Stomach (tissue), 8 donors: ENCODE measurements at regions not wholly inside any gene's neighbourhood (a gene's known extent, or its start where the extent isn't known, plus 50 kb on each side); places are given as distances from the start of the nearest gene placed in this dataset.

ENCODE experiments used
- DNase-seq, 2 donors: peaks; one replicate each; pipeline versions ENCODE4 v3.0.0 to v3.0.0-alpha.2; 2013 to 2019
- H3K27ac ChIP-seq, 5 donors: fragments of 200-600 bp in 4 of 5; sonication (generic) in 4 of 5; one replicate each; pipeline ENCODE4 v1.5.1; 2013 to 2019; ENCODE audit warnings: mild to moderate bottlenecking in 1 of 5, moderate library complexity in 1 of 5
- H3K27me3 ChIP-seq, 3 donors: fragments of 200-600 bp; sonication (generic); one replicate each; pipeline ENCODE4 v1.5.1; 2017 to 2019; ENCODE audit warnings: mixed run types in 1 of 3
- H3K36me3 ChIP-seq, 4 donors: fragments of 200-600 bp; sonication (generic); 1 replicate in 3 of 4; 2 replicates in 1 of 4; pipeline ENCODE4 v1.5.1; 2016 to 2019
- H3K4me1 ChIP-seq, 4 donors: fragments of 200-600 bp; sonication (generic); one replicate each; pipeline ENCODE4 v1.5.1; 2016 to 2019
- H3K4me3 ChIP-seq, 4 donors: fragments of 200-600 bp; sonication (generic) in 3 of 4; one replicate each; pipeline ENCODE4 v1.5.1; 2016 to 2019; ENCODE audit warnings: mild to moderate bottlenecking in 1 of 4
- H3K9me3 ChIP-seq, 4 donors: fragments of 200-600 bp; sonication (generic); one replicate each; pipeline ENCODE4 v1.5.1; 2016 to 2019
- CTCF ChIP-seq, 7 experiments: fragments of 450-650 bp in 4 of 7; fragments of 200-600 bp in 3 of 7; sonication (generic) in 3 of 7; IDR thresholded peaks; one replicate each; pipeline ENCODE4 v1.5.1; 2016 to 2019; ENCODE audit warnings: antibody characterized with exemption in 7 of 7, control low read depth in 2 of 7, mild to moderate bottlenecking in 1 of 7
- EP300 ChIP-seq: sonication (generic); formaldehyde crosslinking; IDR thresholded peaks from one replicate; pipeline ENCODE4 v1.6.1; 2017; ENCODE audit warnings: antibody characterized with exemption
- POLR2A ChIP-seq, 4 donors: fragments of 450-650 bp; IDR thresholded peaks; one replicate each; pipeline ENCODE4 v1.6.1; 2016; ENCODE audit warnings: antibody characterized with exemption in 4 of 4, control low read depth in 2 of 4, mild to moderate bottlenecking in 1 of 4, moderate library complexity in 1 of 4
- POLR2AphosphoS5 ChIP-seq, 3 donors: sonication (generic); formaldehyde crosslinking; IDR thresholded peaks; one replicate each; pipeline ENCODE4 v1.6.1; 2016; ENCODE audit warnings: antibody characterized with exemption in 3 of 3
- WGBS, 5 donors: extraction: QIAGEN DNeasy Blood & Tissue Kit in 3 of 5; methylation state at CpG; one replicate each; pipeline versions ENCODE4 v1.1.5 to v1.1.7; 2013 to 2018; 5-methylcytosine and 5-hydroxymethylcytosine counted together
- intact Hi-C: fragments of 100-400 bp; cut with DNase I; formaldehyde crosslinking; loops from one replicate; pipeline ENCODE4 v1.15.1; 2023; ENCODE audit warnings: low total_unique reads
- donor health status: healthy with polysubstance abuse.
- donor health status: Bipolar disorder and iron deficiency.
- donor health status: healthy.

GRCh38 chr7:49264530-49264929, 340.2 kb downstream of the CDC14C start:
- DNase-seq: peak in 1 of 2 donors; percentile 4
- H3K4me3 ChIP-seq: no peak overlapping the region
- no peak overlapping the region for H3K27ac ChIP-seq
- H3K4me1 ChIP-seq: no peaks in the 10 kb centered on the region
- WGBS, 5 donors: 50 to 69% (median 63%) methylated on average over 3 of the region's 3 CpGs
- H3K27me3 ChIP-seq: no peaks in the 10 kb centered on the region
- intact Hi-C loops: no loop called here
- H3K9me3 ChIP-seq: no peaks in the 10 kb centered on the region
- no peak for TF ChIP-seq EP300
- no peaks in the 10 kb centered on the region for H3K36me3 ChIP-seq

- Histone ChIP-seq H3K4me1 (no peaks in the 10 kb centered on the region), H3K27me3 (no peaks in the 10 kb centered on the region), H3K27ac (no peak overlapping the region), H3K4me3 (no peak overlapping the region), H3K9me3 (no peaks in the 10 kb centered on the region), H3K36me3 (no peaks in the 10 kb centered on the region)
- DNase-seq: no peak
- TF ChIP-seq POLR2AphosphoS5 (IDR thresholded peaks at IDR 0.05) (no peak), POLR2A (IDR thresholded peaks at IDR 0.05) (no peak), EP300 (no peak), CTCF (IDR thresholded peaks at IDR 0.05) (no peak)
- WGBS, 5 donors: 0 to 82% (median 70%) methylated on average over 1 of the region's 1 CpG
- intact Hi-C loops: no loop called here
Observed at GRCh38 chr7:49273897-49274296, 349.6 kb downstream of the CDC14C start.

GRCh38 chr7:49279891-49280290, 355.5 kb downstream of the CDC14C start:
- Histone ChIP-seq H3K4me1 (no peaks in the 10 kb centered on the region), H3K27ac (no peak overlapping the region), H3K9me3 (no peaks in the 10 kb centered on the region), H3K4me3 (no peak overlapping the region), H3K27me3 (no peaks in the 10 kb centered on the region), H3K36me3 (no peaks in the 10 kb centered on the region)
- 48 to 66% (median 56%) methylated on average over 2 of the region's 2 CpGs for WGBS, 5 donors
- TF ChIP-seq EP300: no peak
- no peak for TF ChIP-seq CTCF (IDR thresholded peaks at IDR 0.05)
- no peak for TF ChIP-seq POLR2AphosphoS5 (IDR thresholded peaks at IDR 0.05)
- TF ChIP-seq POLR2A (IDR thresholded peaks at IDR 0.05): no peak
- peak in 1 of 2 donors; percentile 5 for DNase-seq
- intact Hi-C loops: no loop called here

- Histone ChIP-seq H3K4me1 (no peaks in the 10 kb centered on the region), H3K27ac (no peak overlapping the region), H3K9me3 (peaks cover 0 to 4% (median 0%) of the 10 kb centered on the region in 4 donors), H3K4me3 (no peak overlapping the region), H3K36me3 (no peaks in the 10 kb centered on the region), H3K27me3 (no peaks in the 10 kb centered on the region)
- intact Hi-C loops: no loop called here
- TF ChIP-seq CTCF (IDR thresholded peaks at IDR 0.05): no peak
- TF ChIP-seq POLR2A (IDR thresholded peaks at IDR 0.05): no peak
- TF ChIP-seq POLR2AphosphoS5 (IDR thresholded peaks at IDR 0.05): no peak
- TF ChIP-seq EP300: no peak
- WGBS, 5 donors: 83 to 92% (median 88%) methylated on average over 2 of the region's 2 CpGs
- DNase-seq: no peak
Observed at GRCh38 chr7:49287653-49288052, 363.3 kb downstream of the CDC14C start.

GRCh38 chr7:49294611-49295010, 370.3 kb downstream of the CDC14C start:
- TF ChIP-seq POLR2AphosphoS5 (IDR thresholded peaks at IDR 0.05) (no peak), CTCF (IDR thresholded peaks at IDR 0.05) (no peak), POLR2A (IDR thresholded peaks at IDR 0.05) (no peak), EP300 (no peak)
- no peak for DNase-seq
- 80 to 88% (median 84%) methylated on average over 4 of the region's 4 CpGs for WGBS, 5 donors
- no peak overlapping the region for H3K27ac ChIP-seq
- no peaks in the 10 kb centered on the region for H3K9me3 ChIP-seq
- no peaks in the 10 kb centered on the region for H3K4me1 ChIP-seq
- H3K36me3 ChIP-seq: no peaks in the 10 kb centered on the region
- intact Hi-C loops: no loop called here
- H3K27me3 ChIP-seq: no peaks in the 10 kb centered on the region
- H3K4me3 ChIP-seq: no peak overlapping the region
